SU-DHL-6 (cell line): ENCODE measurements at regions not wholly inside any gene's neighbourhood (a gene's known extent, or its start where the extent isn't known, plus 50 kb on each side); places are given as distances from the start of the nearest gene placed in this dataset.

Source experiments
- EZH2phosphoT487 ChIP-seq: fragments of 200-600 bp; sonication (generic), shearing (Covaris generic); conservative IDR thresholded peaks from 2 replicates; pipeline ENCODE4 v1.6.1; 2018; ENCODE audit warnings: mild to moderate bottlenecking, antibody characterized with exemption, low read length, moderate library complexity, mixed read lengths
- TF ChIP-seq, protein P1 (sequence below): fragments of 200-600 bp; sonication (generic); IDR thresholded peaks from one replicate; pipeline ENCODE4 v1.5.1; 2017; ENCODE audit warnings: antibody characterized with exemption, mild to moderate bottlenecking, low read length, moderate library complexity; ENCODE audit not compliant: insufficient read depth, poor library complexity, severe bottlenecking

DNA sequence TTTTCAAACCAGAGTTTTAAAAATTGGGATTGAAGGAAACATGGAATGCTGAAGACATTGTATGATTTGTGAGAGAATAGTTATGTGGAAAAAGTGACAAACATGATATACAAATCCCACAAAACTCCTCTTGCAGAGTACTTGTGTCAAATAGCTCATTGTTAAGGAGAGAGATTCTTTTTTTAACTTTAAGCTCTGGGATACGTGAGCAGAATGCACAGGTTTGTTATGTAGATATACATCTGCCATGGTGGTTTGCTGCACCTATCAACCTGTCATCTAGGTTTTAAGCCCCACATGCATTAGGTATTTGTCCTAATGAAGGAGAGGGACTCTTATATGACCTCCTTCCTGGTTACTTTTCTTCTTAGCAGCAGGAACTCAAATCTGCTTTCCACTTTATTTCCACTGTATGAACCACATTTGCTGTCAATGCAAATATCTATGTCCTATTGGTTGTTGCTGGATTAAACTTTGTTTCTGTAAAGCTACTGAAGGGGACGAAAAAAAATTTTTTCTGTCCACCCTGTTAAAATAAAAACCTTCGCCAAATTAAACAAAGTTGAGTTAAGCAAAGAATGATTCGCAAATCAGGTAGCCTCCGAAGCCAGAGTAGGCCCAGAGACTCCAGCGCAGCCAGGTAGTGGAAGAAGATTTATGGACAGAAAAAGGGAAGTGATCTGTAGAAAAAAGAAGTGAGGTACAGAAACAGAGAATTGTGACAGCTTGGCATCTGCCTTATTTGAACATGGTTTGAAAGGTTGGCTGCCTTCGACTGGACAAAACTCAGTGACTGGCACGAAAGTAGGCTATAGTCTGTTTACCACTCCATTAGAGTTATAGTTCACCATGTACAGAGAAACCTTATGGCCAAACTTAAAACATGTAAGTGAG lies 430.1 kb upstream of the CHST9 start:
- no peak for TF ChIP-seq EZH2phosphoT487
- TF ChIP-seq, protein P1, sequence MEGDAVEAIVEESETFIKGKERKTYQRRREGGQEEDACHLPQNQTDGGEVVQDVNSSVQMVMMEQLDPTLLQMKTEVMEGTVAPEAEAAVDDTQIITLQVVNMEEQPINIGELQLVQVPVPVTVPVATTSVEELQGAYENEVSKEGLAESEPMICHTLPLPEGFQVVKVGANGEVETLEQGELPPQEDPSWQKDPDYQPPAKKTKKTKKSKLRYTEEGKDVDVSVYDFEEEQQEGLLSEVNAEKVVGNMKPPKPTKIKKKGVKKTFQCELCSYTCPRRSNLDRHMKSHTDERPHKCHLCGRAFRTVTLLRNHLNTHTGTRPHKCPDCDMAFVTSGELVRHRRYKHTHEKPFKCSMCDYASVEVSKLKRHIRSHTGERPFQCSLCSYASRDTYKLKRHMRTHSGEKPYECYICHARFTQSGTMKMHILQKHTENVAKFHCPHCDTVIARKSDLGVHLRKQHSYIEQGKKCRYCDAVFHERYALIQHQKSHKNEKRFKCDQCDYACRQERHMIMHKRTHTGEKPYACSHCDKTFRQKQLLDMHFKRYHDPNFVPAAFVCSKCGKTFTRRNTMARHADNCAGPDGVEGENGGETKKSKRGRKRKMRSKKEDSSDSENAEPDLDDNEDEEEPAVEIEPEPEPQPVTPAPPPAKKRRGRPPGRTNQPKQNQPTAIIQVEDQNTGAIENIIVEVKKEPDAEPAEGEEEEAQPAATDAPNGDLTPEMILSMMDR: no peak
